NT2/D1 (cell line): ENCODE measurements at regions not wholly inside any gene's neighbourhood (a gene's known extent, or its start where the extent isn't known, plus 50 kb on each side); places are given as distances from the start of the nearest gene placed in this dataset.

Experiments
- SUZ12 ChIP-seq: IDR thresholded peaks from 2 replicates; pipeline ENCODE4 v1.6.1; 2011; ENCODE audit not compliant: insufficient read length, insufficient read depth; ENCODE audit errors: extremely low read depth
- YY1 ChIP-seq: IDR thresholded peaks from 2 replicates; pipeline ENCODE4 v1.6.1; 2011; ENCODE audit not compliant: insufficient read length, insufficient read depth
- ZNF274 ChIP-seq: IDR thresholded peaks from 2 replicates; pipeline ENCODE4 v1.6.1; 2011; ENCODE audit warnings: mild to moderate bottlenecking, low read depth, low read length

DNA sequence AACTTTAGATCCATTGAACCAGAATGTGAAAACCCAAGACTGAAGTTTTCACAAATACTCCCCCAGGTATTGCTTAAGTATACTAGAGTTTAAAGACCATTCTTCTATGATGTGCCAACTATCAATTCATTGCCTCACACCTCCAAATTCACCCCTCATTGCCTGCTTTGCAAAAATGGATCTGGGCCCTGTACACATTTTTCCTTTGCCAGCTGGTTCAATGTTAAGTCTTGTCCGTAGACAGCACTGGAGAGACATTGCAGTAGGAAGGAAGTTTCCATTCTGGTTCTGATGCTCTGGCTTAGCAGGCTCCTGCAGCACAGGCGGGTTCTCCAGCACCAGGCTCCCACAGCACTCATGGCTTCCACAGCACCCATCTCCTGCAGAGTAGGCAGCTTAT is 130.0 kb downstream of the PROX1 start:
- TF ChIP-seq ZNF274 (no peak), SUZ12 (no peak), YY1 (no peak)
